Sigmoid colon (tissue), 4 donors: ENCODE measurements at regions not wholly inside any gene's neighbourhood (a gene's known extent, or its start where the extent isn't known, plus 50 kb on each side); places are given as distances from the start of the nearest gene placed in this dataset.

Source experiments
- EP300 ChIP-seq, 4 donors: sonication (generic); formaldehyde crosslinking; IDR thresholded peaks; one replicate each; pipeline ENCODE4 v1.6.1; 2017; ENCODE audit warnings: antibody characterized with exemption in 4 of 4
- POLR2A ChIP-seq, 2 donors: fragments of 450-650 bp; IDR thresholded peaks; one replicate each; pipeline ENCODE4 v1.6.1; 2016; ENCODE audit warnings: antibody characterized with exemption in 2 of 2, mild to moderate bottlenecking in 2 of 2, moderate library complexity in 2 of 2
- TF ChIP-seq, protein P1 (sequence below), 4 experiments: fragments of 450-650 bp in 3 of 4; fragments of 200-600 bp in 1 of 4; IDR thresholded peaks; one replicate each; pipeline ENCODE4 v1.5.1; 2016 to 2019; ENCODE audit warnings: antibody characterized with exemption in 4 of 4, mild to moderate bottlenecking in 3 of 4, moderate library complexity in 2 of 4

DNA sequence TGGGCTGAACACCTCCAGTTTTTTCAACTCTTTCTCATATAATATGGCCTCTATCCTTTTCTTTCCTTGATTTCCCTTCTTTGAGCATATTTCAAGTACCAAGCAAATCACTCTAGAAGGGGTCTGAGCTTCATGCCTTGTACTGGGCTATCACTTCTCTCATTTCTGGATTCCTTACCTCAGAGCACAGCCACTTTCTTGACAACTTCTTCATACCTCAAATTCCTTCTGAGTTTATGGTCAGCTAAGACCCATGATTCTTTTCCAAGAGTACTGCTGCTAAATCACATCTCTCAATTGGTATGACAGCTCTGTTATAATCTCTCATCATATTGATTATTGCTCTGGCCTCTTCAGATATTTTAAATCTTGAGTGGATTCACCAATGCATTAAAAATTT is 224.8 kb upstream of the ZBED5 start:
- TF ChIP-seq, protein P1, sequence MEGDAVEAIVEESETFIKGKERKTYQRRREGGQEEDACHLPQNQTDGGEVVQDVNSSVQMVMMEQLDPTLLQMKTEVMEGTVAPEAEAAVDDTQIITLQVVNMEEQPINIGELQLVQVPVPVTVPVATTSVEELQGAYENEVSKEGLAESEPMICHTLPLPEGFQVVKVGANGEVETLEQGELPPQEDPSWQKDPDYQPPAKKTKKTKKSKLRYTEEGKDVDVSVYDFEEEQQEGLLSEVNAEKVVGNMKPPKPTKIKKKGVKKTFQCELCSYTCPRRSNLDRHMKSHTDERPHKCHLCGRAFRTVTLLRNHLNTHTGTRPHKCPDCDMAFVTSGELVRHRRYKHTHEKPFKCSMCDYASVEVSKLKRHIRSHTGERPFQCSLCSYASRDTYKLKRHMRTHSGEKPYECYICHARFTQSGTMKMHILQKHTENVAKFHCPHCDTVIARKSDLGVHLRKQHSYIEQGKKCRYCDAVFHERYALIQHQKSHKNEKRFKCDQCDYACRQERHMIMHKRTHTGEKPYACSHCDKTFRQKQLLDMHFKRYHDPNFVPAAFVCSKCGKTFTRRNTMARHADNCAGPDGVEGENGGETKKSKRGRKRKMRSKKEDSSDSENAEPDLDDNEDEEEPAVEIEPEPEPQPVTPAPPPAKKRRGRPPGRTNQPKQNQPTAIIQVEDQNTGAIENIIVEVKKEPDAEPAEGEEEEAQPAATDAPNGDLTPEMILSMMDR (IDR thresholded peaks at IDR 0.05), result no peak
- TF ChIP-seq POLR2A (IDR thresholded peaks at IDR 0.05) (no peak), EP300 (IDR thresholded peaks at IDR 0.05) (no peak)
